ENCODE measurements at regions not wholly inside any gene's neighbourhood (a gene's known extent, or its start where the extent isn't known, plus 50 kb on each side); places are given as distances from the start of the nearest gene placed in this dataset.

- 22 to 50% (median 24%) methylated on average over 1 of the region's 1 CpG for WGBS, 3 donors
- FAIRE-seq = no peak
These were observed 82.6 kb upstream of the PCGF5 start for GRCh38 chr10:91137822-91138221.

GRCh38 chr10:91140995-91141549 lies 79.4 kb upstream of the PCGF5 start:
- Histone ChIP-seq H3K36me3 (ENCODE audit: control insufficient read depth in 3 of 3, insufficient read depth in 2 of 3, low read depth in 1 of 3, low read length in 3 of 3) (no peaks in the 10 kb centered on the region), H3K4me3 (ENCODE audit: low read depth in 1 of 3, low read length in 3 of 3) (no peak overlapping the region), H3K9me3 (ENCODE audit: control insufficient read depth in 2 of 2, insufficient read depth in 1 of 2, low read depth in 1 of 2, low read length in 1 of 2) (peaks cover 0 to 5% of the 10 kb centered on the region in 2 donors), H3K27ac (ENCODE audit: low read depth in 1 of 3, low read length in 2 of 3) (no peak overlapping the region), H3K4me1 (ENCODE audit: control insufficient read depth in 3 of 3, insufficient read depth in 2 of 3, low read depth in 1 of 3, low read length in 2 of 3) (no peaks in the 10 kb centered on the region), H3K27me3 (ENCODE audit: control insufficient read depth in 3 of 3, insufficient read depth in 3 of 3, low read length in 3 of 3) (peaks cover 0 to 3% (median 3%) of the 10 kb centered on the region in 3 donors)
- WGBS, 3 donors = 62 to 69% (median 69%) methylated on average over 6 of the region's 6 CpGs
- DNase-seq = no peak
- FAIRE-seq = no peak

More at GRCh38 chr10:91137822-91138221, 82.6 kb upstream of the PCGF5 start:
- Histone ChIP-seq H3K9me3 (ENCODE audit: control insufficient read depth in 2 of 2, insufficient read depth in 1 of 2, low read depth in 1 of 2, low read length in 1 of 2) (no peaks in the 10 kb centered on the region), H3K4me3 (ENCODE audit: low read depth in 1 of 3, low read length in 3 of 3) (no peak overlapping the region), H3K4me1 (ENCODE audit: control insufficient read depth in 3 of 3, insufficient read depth in 2 of 3, low read depth in 1 of 3, low read length in 2 of 3) (no peaks in the 10 kb centered on the region), H3K27me3 (ENCODE audit: control insufficient read depth in 3 of 3, insufficient read depth in 3 of 3, low read length in 3 of 3) (peaks cover 0 to 3% (median 3%) of the 10 kb centered on the region in 3 donors), H3K36me3 (ENCODE audit: control insufficient read depth in 3 of 3, insufficient read depth in 2 of 3, low read depth in 1 of 3, low read length in 3 of 3) (no peaks in the 10 kb centered on the region), H3K27ac (ENCODE audit: low read depth in 1 of 3, low read length in 2 of 3) (no peak overlapping the region)
- no peak for DNase-seq

- WGBS, 3 donors = 0 to 69% (median 44%) methylated on average over 1 of the region's 1 CpG
- no peaks in the 10 kb centered on the region for H3K4me1 ChIP-seq (ENCODE audit: control insufficient read depth in 3 of 3, insufficient read depth in 2 of 3, low read depth in 1 of 3, low read length in 2 of 3)
- H3K36me3 ChIP-seq (ENCODE audit: control insufficient read depth in 3 of 3, insufficient read depth in 2 of 3, low read depth in 1 of 3, low read length in 3 of 3) = no peaks in the 10 kb centered on the region
- FAIRE-seq = no peak
- no peak overlapping the region for H3K4me3 ChIP-seq (ENCODE audit: low read depth in 1 of 3, low read length in 3 of 3)
- H3K9me3 ChIP-seq (ENCODE audit: control insufficient read depth in 2 of 2, insufficient read depth in 1 of 2, low read depth in 1 of 2, low read length in 1 of 2) = peaks cover 0 to 5% of the 10 kb centered on the region in 2 donors
- no peak for DNase-seq
- H3K27ac ChIP-seq (ENCODE audit: low read depth in 1 of 3, low read length in 2 of 3) = no peak overlapping the region
- H3K27me3 ChIP-seq (ENCODE audit: control insufficient read depth in 3 of 3, insufficient read depth in 3 of 3, low read length in 3 of 3) = no peaks in the 10 kb centered on the region
These were observed 75.5 kb upstream of the PCGF5 start for GRCh38 chr10:91144961-91145360.

- H3K36me3 ChIP-seq (ENCODE audit: control insufficient read depth in 3 of 3, insufficient read depth in 2 of 3, low read depth in 1 of 3, low read length in 3 of 3) = no peaks in the 10 kb centered on the region
- 75 to 92% (median 80%) methylated on average over 1 of the region's 1 CpG for WGBS, 3 donors
- H3K9me3 ChIP-seq (ENCODE audit: control insufficient read depth in 2 of 2, insufficient read depth in 1 of 2, low read depth in 1 of 2, low read length in 1 of 2) = peaks cover 0 to 5% of the 10 kb centered on the region in 2 donors
- FAIRE-seq (no peak), DNase-seq (no peak)
- peaks cover 0 to 4% (median 3%) of the 10 kb centered on the region in 3 donors for H3K4me1 ChIP-seq (ENCODE audit: control insufficient read depth in 3 of 3, insufficient read depth in 2 of 3, low read depth in 1 of 3, low read length in 2 of 3)
- no peaks in the 10 kb centered on the region for H3K27me3 ChIP-seq (ENCODE audit: control insufficient read depth in 3 of 3, insufficient read depth in 3 of 3, low read length in 3 of 3)
- H3K4me3 ChIP-seq (ENCODE audit: low read depth in 1 of 3, low read length in 3 of 3) = no peak overlapping the region
- no peak overlapping the region for H3K27ac ChIP-seq (ENCODE audit: low read depth in 1 of 3, low read length in 2 of 3)
These were observed 74.3 kb upstream of the PCGF5 start for GRCh38 chr10:91146146-91146545.

GRCh38 chr10:91149550-91149949 lies 70.9 kb upstream of the PCGF5 start:
- no peaks in the 10 kb centered on the region for H3K27me3 ChIP-seq (ENCODE audit: control insufficient read depth in 3 of 3, insufficient read depth in 3 of 3, low read length in 3 of 3)
- no peak overlapping the region for H3K27ac ChIP-seq (ENCODE audit: low read depth in 1 of 3, low read length in 2 of 3)
- no peak for DNase-seq
- no peaks in the 10 kb centered on the region for H3K9me3 ChIP-seq (ENCODE audit: control insufficient read depth in 2 of 2, insufficient read depth in 1 of 2, low read depth in 1 of 2, low read length in 1 of 2)
- no peak for FAIRE-seq
- no peaks in the 10 kb centered on the region for H3K36me3 ChIP-seq (ENCODE audit: control insufficient read depth in 3 of 3, insufficient read depth in 2 of 3, low read depth in 1 of 3, low read length in 3 of 3)
- 90 to 92% (median 91%) methylated on average over 3 of the region's 3 CpGs for WGBS, 3 donors
- H3K4me1 ChIP-seq (ENCODE audit: control insufficient read depth in 3 of 3, insufficient read depth in 2 of 3, low read depth in 1 of 3, low read length in 2 of 3) = peaks cover 0 to 5% (median 3%) of the 10 kb centered on the region in 3 donors
- H3K4me3 ChIP-seq (ENCODE audit: low read depth in 1 of 3, low read length in 3 of 3) = no peak overlapping the region

- Histone ChIP-seq H3K27ac (ENCODE audit: low read depth in 1 of 3, low read length in 2 of 3) (no peak overlapping the region), H3K4me3 (ENCODE audit: low read depth in 1 of 3, low read length in 3 of 3) (no peak overlapping the region), H3K36me3 (ENCODE audit: control insufficient read depth in 3 of 3, insufficient read depth in 2 of 3, low read depth in 1 of 3, low read length in 3 of 3) (no peaks in the 10 kb centered on the region), H3K4me1 (ENCODE audit: control insufficient read depth in 3 of 3, insufficient read depth in 2 of 3, low read depth in 1 of 3, low read length in 2 of 3) (peaks cover 0 to 5% (median 3%) of the 10 kb centered on the region in 3 donors), H3K9me3 (ENCODE audit: control insufficient read depth in 2 of 2, insufficient read depth in 1 of 2, low read depth in 1 of 2, low read length in 1 of 2) (no peaks in the 10 kb centered on the region), H3K27me3 (ENCODE audit: control insufficient read depth in 3 of 3, insufficient read depth in 3 of 3, low read length in 3 of 3) (no peaks in the 10 kb centered on the region)
- DNase-seq (peak; percentile 27 to 71), FAIRE-seq (no peak)
- WGBS, 3 donors = 22 to 63% (median 35%) methylated on average over 3 of the region's 3 CpGs
These were observed 69.8 kb upstream of the PCGF5 start for GRCh38 chr10:91150631-91151030.

- 95 to 96% (median 95%) methylated on average over 29 of the region's 29 CpGs for WGBS, 3 donors
- FAIRE-seq (no peak), DNase-seq (no peak)
- Histone ChIP-seq H3K27ac (ENCODE audit: low read depth in 1 of 3, low read length in 2 of 3) (no peak overlapping the region), H3K4me3 (ENCODE audit: low read depth in 1 of 3, low read length in 3 of 3) (no peak overlapping the region), H3K9me3 (ENCODE audit: control insufficient read depth in 2 of 2, insufficient read depth in 1 of 2, low read depth in 1 of 2, low read length in 1 of 2) (no peaks in the 10 kb centered on the region), H3K36me3 (ENCODE audit: control insufficient read depth in 3 of 3, insufficient read depth in 2 of 3, low read depth in 1 of 3, low read length in 3 of 3) (no peaks in the 10 kb centered on the region), H3K4me1 (ENCODE audit: control insufficient read depth in 3 of 3, insufficient read depth in 2 of 3, low read depth in 1 of 3, low read length in 2 of 3) (peaks cover 0 to 5% (median 3%) of the 10 kb centered on the region in 3 donors), H3K27me3 (ENCODE audit: control insufficient read depth in 3 of 3, insufficient read depth in 3 of 3, low read length in 3 of 3) (no peaks in the 10 kb centered on the region)
These were observed 67.0 kb upstream of the PCGF5 start for GRCh38 chr10:91153508-91153907.

- FAIRE-seq = no peak
- Histone ChIP-seq H3K27me3 (ENCODE audit: control insufficient read depth in 3 of 3, insufficient read depth in 3 of 3, low read length in 3 of 3) (no peaks in the 10 kb centered on the region), H3K27ac (ENCODE audit: low read depth in 1 of 3, low read length in 2 of 3) (no peak overlapping the region), H3K9me3 (ENCODE audit: control insufficient read depth in 2 of 2, insufficient read depth in 1 of 2, low read depth in 1 of 2, low read length in 1 of 2) (no peaks in the 10 kb centered on the region), H3K4me3 (ENCODE audit: low read depth in 1 of 3, low read length in 3 of 3) (no peak overlapping the region), H3K4me1 (ENCODE audit: control insufficient read depth in 3 of 3, insufficient read depth in 2 of 3, low read depth in 1 of 3, low read length in 2 of 3) (peaks cover 0 to 5% (median 3%) of the 10 kb centered on the region in 3 donors), H3K36me3 (ENCODE audit: control insufficient read depth in 3 of 3, insufficient read depth in 2 of 3, low read depth in 1 of 3, low read length in 3 of 3) (no peaks in the 10 kb centered on the region)
- WGBS, 3 donors = 65 to 72% (median 70%) methylated on average over 2 of the region's 2 CpGs
- DNase-seq = no peak
These were observed 65.6 kb upstream of the PCGF5 start for GRCh38 chr10:91154842-91155241.

- no peak for DNase-seq
- 69 to 74% (median 73%) methylated on average over 2 of the region's 2 CpGs for WGBS, 3 donors
These were observed 64.3 kb upstream of the PCGF5 start for GRCh38 chr10:91156196-91156595.

More at GRCh38 chr10:91156196-91156595, 64.3 kb upstream of the PCGF5 start:
- H3K27ac ChIP-seq (ENCODE audit: low read depth in 1 of 3, low read length in 2 of 3) = no peak overlapping the region
- H3K4me3 ChIP-seq (ENCODE audit: low read depth in 1 of 3, low read length in 3 of 3) = no peak overlapping the region
- no peak for FAIRE-seq
- H3K27me3 ChIP-seq (ENCODE audit: control insufficient read depth in 3 of 3, insufficient read depth in 3 of 3, low read length in 3 of 3) = no peaks in the 10 kb centered on the region
- no peaks in the 10 kb centered on the region for H3K9me3 ChIP-seq (ENCODE audit: control insufficient read depth in 2 of 2, insufficient read depth in 1 of 2, low read depth in 1 of 2, low read length in 1 of 2)
- H3K4me1 ChIP-seq (ENCODE audit: control insufficient read depth in 3 of 3, insufficient read depth in 2 of 3, low read depth in 1 of 3, low read length in 2 of 3) = no peaks in the 10 kb centered on the region
- no peaks in the 10 kb centered on the region for H3K36me3 ChIP-seq (ENCODE audit: control insufficient read depth in 3 of 3, insufficient read depth in 2 of 3, low read depth in 1 of 3, low read length in 3 of 3)
